ENCODE measurements at regions not wholly inside any gene's neighbourhood (a gene's known extent, or its start where the extent isn't known, plus 50 kb on each side); places are given as distances from the start of the nearest gene placed in this dataset.

- TF ChIP-seq GATA2 (IDR thresholded peaks at IDR 0.05; ENCODE audit: low read depth, low read length) (no peak), GATA3 (IDR thresholded peaks at IDR 0.05; ENCODE audit: low read depth, low read length) (no peak)
These were observed 844.8 kb upstream of the LRRN3 start for GRCh38 chr7:110246118-110246517.

Data from SH-SY5Y (cell line).